Left lung (tissue), 4 donors: ENCODE measurements at regions not wholly inside any gene's neighbourhood (a gene's known extent, or its start where the extent isn't known, plus 50 kb on each side); places are given as distances from the start of the nearest gene placed in this dataset.

ENCODE experiments used
- ATAC-seq: fragments of 200-7000 bp; cut with Tn5 transposase; one replicate; pipeline ENCODE4 v1.9.1; 2020; ENCODE audit warnings: moderate library complexity
- DNase-seq, 4 donors: peaks; one replicate each; pipeline ENCODE4 v3.0.0-alpha.2; 2013 to 2020
- H3K27ac ChIP-seq, 2 donors: fragments of 200-600 bp; sonication (generic) in 1 of 2; one replicate each; pipeline versions ENCODE4 v1.5.0 to v1.8.0; 2020 to 2021
- H3K27me3 ChIP-seq, 2 donors: fragments of 200-600 bp; sonication (generic) in 1 of 2; one replicate each; pipeline versions ENCODE4 v1.5.0 to v1.8.0; 2020 to 2021
- H3K36me3 ChIP-seq, 2 donors: fragments of 200-600 bp; sonication (generic) in 1 of 2; one replicate each; pipeline versions ENCODE4 v1.5.0 to v1.8.0; 2020 to 2021
- H3K4me1 ChIP-seq, 2 donors: fragments of 200-600 bp; one replicate each; pipeline ENCODE4 v1.8.0; 2021
- H3K4me3 ChIP-seq, 2 donors: fragments of 200-600 bp; sonication (generic) in 1 of 2; one replicate each; pipeline versions ENCODE4 v1.5.0 to v1.8.0; 2020 to 2021; ENCODE audit warnings: mild to moderate bottlenecking in 1 of 2
- H3K9me3 ChIP-seq, 2 donors: fragments of 200-600 bp; sonication (generic) in 1 of 2; one replicate each; pipeline versions ENCODE4 v1.5.0 to v1.8.0; 2020 to 2021
- intact Hi-C, 2 donors: fragments of 100-400 bp; cut with DNase I; formaldehyde crosslinking; loops; one replicate each; pipeline versions ENCODE4 v1.11.2 to v1.14.2; 2022
- TF ChIP-seq, protein P1 (sequence below), 2 donors: fragments of 200-600 bp; sonication (generic) in 1 of 2; IDR thresholded peaks; one replicate each; pipeline versions ENCODE4 v1.5.0 to v1.8.0; 2021; ENCODE audit warnings: antibody characterized with exemption in 2 of 2
- donor health status: DM: no; HTN: yes; CAD: no.
- donor health status: DM: no; HTN: no; CAD: no.

DNA sequence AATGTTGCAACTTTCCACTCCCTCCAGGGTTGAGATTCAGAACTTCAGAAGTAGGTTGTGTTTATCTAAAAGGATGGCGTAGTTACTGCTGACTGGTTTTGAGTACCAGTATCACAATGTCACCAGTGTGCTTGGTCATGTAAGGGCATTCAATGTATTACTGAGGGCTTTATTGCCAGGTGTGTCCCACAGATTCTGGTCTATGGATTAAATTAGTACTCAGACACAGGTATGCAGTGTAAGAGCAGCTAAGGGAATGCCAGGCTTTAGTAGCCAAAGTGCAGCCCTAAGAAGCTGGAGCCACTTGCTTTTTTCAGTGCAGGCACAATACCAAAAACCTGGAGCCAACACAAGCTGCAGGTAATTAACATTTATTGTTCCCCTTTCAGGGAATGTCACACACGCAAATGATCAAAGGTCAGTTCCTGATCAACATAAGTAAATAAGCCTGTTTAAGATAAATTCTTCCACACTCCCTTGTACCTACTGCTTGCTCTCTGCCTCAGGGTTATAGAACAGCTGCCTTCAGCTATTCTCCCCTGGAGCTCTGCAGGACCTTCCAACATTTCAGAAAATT, 130.1 kb upstream of the ZNF91 start:
- ATAC-seq (no peak), DNase-seq (no peak)
- no peaks in the 10 kb centered on the region for H3K36me3 ChIP-seq
- no peak overlapping the region for H3K4me3 ChIP-seq
- TF ChIP-seq, protein P1, sequence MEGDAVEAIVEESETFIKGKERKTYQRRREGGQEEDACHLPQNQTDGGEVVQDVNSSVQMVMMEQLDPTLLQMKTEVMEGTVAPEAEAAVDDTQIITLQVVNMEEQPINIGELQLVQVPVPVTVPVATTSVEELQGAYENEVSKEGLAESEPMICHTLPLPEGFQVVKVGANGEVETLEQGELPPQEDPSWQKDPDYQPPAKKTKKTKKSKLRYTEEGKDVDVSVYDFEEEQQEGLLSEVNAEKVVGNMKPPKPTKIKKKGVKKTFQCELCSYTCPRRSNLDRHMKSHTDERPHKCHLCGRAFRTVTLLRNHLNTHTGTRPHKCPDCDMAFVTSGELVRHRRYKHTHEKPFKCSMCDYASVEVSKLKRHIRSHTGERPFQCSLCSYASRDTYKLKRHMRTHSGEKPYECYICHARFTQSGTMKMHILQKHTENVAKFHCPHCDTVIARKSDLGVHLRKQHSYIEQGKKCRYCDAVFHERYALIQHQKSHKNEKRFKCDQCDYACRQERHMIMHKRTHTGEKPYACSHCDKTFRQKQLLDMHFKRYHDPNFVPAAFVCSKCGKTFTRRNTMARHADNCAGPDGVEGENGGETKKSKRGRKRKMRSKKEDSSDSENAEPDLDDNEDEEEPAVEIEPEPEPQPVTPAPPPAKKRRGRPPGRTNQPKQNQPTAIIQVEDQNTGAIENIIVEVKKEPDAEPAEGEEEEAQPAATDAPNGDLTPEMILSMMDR (IDR thresholded peaks at IDR 0.05), result no peak
- intact Hi-C loops, result no loop called here
- H3K27me3 ChIP-seq, result no peaks in the 10 kb centered on the region
- no peak overlapping the region for H3K27ac ChIP-seq
- peaks cover 0 to 52% of the 10 kb centered on the region in 2 donors for H3K9me3 ChIP-seq
- H3K4me1 ChIP-seq, result no peaks in the 10 kb centered on the region

DNA sequence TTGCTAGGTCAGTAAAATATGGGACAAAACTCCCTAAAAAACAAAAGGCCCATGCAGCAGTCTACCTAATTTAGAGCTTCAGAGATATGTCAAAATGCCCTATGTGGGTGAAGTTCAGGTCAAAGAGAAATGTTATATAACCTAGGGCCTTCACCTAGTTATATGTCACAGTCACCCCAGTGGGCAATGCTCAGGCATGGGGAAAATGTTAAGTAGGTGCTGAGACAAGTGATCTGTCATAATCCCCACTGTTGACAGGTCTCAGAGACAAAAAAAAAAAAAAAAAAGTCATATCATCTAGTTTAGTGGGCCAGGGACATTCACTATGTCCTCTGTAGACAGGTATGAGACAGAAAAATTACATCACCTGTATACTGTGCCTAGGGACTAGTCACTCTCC, 128.6 kb upstream of the ZNF91 start:
- H3K36me3 ChIP-seq, result no peaks in the 10 kb centered on the region
- ATAC-seq (no peak), DNase-seq (no peak)
- H3K4me3 ChIP-seq, result no peak overlapping the region
- TF ChIP-seq, protein P1 (IDR thresholded peaks at IDR 0.05), result no peak
- no peaks in the 10 kb centered on the region for H3K27me3 ChIP-seq
- no peak overlapping the region for H3K27ac ChIP-seq
- peaks cover 0 to 50% of the 10 kb centered on the region in 2 donors for H3K9me3 ChIP-seq
- H3K4me1 ChIP-seq, result no peaks in the 10 kb centered on the region
- intact Hi-C loops, result no loop called here

DNA sequence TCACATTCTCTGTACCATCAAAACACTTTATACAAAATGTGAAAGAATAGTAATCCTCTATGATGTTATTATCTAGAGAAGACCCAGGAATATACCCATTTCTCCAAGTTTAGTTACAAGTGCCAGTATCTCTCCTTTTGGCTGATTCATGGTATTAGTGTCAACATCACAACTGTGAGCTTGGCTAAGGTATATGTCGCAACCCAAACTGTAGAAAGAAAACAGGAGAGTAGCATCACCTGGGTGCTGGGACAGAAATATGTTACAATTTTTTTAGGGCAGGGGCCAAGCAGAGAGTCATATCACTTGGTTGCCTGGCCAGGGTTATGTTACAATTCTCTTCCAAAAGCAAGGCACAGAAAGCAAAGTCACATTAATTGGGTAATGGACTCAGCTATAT, 127.2 kb upstream of the ZNF91 start:
- no peak overlapping the region for H3K4me3 ChIP-seq
- DNase-seq, result no peak
- peaks cover 0 to 35% of the 10 kb centered on the region in 2 donors for H3K9me3 ChIP-seq

DNA sequence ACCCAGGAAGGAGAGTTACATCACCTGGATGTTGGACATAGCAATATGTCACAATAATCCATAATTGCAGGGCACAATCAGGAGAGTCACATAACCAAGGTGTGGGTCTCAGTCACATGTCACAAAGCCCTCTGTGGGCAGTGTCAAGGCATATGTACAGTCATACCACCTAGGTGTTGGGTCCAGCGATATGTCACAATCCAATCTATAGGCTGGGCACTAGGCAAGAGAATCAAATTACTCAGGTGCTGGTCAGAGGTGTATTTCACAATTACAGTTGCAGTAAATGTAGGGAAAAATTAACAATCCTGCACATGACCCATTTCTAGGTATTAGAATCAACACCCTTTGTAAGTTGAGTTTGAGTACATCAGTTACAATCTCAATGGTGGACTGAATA, 126.2 kb upstream of the ZNF91 start:
- Histone ChIP-seq H3K4me1 (no peaks in the 10 kb centered on the region), H3K27me3 (no peaks in the 10 kb centered on the region), H3K4me3 (no peak overlapping the region), H3K27ac (no peak overlapping the region), H3K9me3 (peaks cover 0 to 33% of the 10 kb centered on the region in 2 donors), H3K36me3 (no peaks in the 10 kb centered on the region)
- no peak for DNase-seq
- TF ChIP-seq, protein P1 (IDR thresholded peaks at IDR 0.05), result no peak
- no peak for ATAC-seq
- intact Hi-C loops, result no loop called here

More for the DNA sequence above, 127.2 kb upstream of the ZNF91 start:
- H3K27ac ChIP-seq, result no peak overlapping the region
- H3K4me1 ChIP-seq, result no peaks in the 10 kb centered on the region
- no peak for ATAC-seq
- intact Hi-C loops, result no loop called here
- H3K36me3 ChIP-seq, result no peaks in the 10 kb centered on the region
- H3K27me3 ChIP-seq, result no peaks in the 10 kb centered on the region
- TF ChIP-seq, protein P1 (IDR thresholded peaks at IDR 0.05), result no peak

DNA sequence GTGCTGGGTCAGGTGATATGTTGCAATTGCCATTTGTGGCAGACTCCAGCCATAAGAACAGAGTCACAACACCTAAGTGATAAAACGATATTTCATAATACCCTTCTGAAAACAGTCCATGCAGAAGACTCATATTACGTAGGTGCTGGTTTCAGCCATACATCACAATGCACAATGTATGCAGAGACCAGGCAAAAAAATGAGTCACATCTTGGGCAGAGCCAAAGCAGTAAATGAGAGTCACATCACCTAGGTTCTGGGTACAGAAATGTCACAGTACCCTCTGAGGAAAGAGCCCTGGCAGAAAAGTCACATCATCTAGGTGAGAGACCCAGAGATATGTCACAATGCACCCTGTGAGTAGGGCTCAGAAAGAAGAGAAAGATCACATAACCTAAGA, 125.2 kb upstream of the ZNF91 start:
- intact Hi-C loops, result no loop called here
- TF ChIP-seq, protein P1 (IDR thresholded peaks at IDR 0.05), result no peak
- H3K27ac ChIP-seq, result no peak overlapping the region
- no peaks in the 10 kb centered on the region for H3K27me3 ChIP-seq
- ATAC-seq (no peak), DNase-seq (no peak)
- H3K4me1 ChIP-seq, result no peaks in the 10 kb centered on the region
- peaks cover 0 to 35% of the 10 kb centered on the region in 2 donors for H3K9me3 ChIP-seq
- H3K36me3 ChIP-seq, result no peaks in the 10 kb centered on the region
- no peak overlapping the region for H3K4me3 ChIP-seq
